ENCODE measurements at regions not wholly inside any gene's neighbourhood (a gene's known extent, or its start where the extent isn't known, plus 50 kb on each side); places are given as distances from the start of the nearest gene placed in this dataset.

DNA sequence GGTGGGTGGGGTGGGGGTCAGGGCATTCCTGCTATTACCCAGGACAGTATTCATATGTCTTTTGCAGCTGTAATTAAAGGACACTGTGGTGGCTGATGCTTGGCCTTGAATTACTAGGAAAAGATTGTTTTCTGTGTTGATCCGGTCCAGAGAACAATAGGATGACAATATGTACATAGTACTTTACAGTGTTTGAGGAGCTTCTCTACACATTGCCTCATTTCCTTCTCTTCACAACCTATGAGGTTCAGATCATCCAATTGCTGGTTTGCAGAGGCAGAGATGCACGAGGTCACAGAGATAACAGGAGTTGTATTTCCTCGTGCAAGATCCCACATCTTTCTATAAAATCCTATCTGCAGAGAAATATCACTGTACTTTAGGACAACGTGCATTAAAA lies 119.5 kb downstream of the LIPG start:
- TF ChIP-seq, protein P1, sequence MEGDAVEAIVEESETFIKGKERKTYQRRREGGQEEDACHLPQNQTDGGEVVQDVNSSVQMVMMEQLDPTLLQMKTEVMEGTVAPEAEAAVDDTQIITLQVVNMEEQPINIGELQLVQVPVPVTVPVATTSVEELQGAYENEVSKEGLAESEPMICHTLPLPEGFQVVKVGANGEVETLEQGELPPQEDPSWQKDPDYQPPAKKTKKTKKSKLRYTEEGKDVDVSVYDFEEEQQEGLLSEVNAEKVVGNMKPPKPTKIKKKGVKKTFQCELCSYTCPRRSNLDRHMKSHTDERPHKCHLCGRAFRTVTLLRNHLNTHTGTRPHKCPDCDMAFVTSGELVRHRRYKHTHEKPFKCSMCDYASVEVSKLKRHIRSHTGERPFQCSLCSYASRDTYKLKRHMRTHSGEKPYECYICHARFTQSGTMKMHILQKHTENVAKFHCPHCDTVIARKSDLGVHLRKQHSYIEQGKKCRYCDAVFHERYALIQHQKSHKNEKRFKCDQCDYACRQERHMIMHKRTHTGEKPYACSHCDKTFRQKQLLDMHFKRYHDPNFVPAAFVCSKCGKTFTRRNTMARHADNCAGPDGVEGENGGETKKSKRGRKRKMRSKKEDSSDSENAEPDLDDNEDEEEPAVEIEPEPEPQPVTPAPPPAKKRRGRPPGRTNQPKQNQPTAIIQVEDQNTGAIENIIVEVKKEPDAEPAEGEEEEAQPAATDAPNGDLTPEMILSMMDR (IDR thresholded peaks at IDR 0.05) = no peak
- no peak for TF ChIP-seq POLR2A (IDR thresholded peaks at IDR 0.05)
- TF ChIP-seq EP300 (IDR thresholded peaks at IDR 0.05) = no peak

All from ovary (tissue), 3 donors.